T-helper 1 cell (primary cell): ENCODE measurements at regions not wholly inside any gene's neighbourhood (a gene's known extent, or its start where the extent isn't known, plus 50 kb on each side); places are given as distances from the start of the nearest gene placed in this dataset.

Source experiments
- DNase-seq, 5 donors: peaks; one replicate each; pipeline ENCODE4 v3.0.0-alpha.2; 2012 to 2020

GRCh38 chr12:19021646-19022045 lies 107.9 kb upstream of the PLEKHA5 start:
- no peak for DNase-seq

GRCh38 chr12:19025582-19025981 lies 104.0 kb upstream of the PLEKHA5 start:
- DNase-seq, result no peak

- no peak for DNase-seq
Measured at GRCh38 chr12:19026034-19026433, 103.5 kb upstream of the PLEKHA5 start.

- DNase-seq, result no peak
Measured at GRCh38 chr12:19026614-19027488, 102.7 kb upstream of the PLEKHA5 start.

- DNase-seq, result no peak
Measured at GRCh38 chr12:19030180-19030579, 99.4 kb upstream of the PLEKHA5 start.

GRCh38 chr12:19030603-19031002 lies 98.9 kb upstream of the PLEKHA5 start:
- DNase-seq, result no peak

- no peak for DNase-seq
Measured at GRCh38 chr12:19031032-19031431, 98.5 kb upstream of the PLEKHA5 start.

- DNase-seq, result no peak
Measured at GRCh38 chr12:19032826-19033225, 96.7 kb upstream of the PLEKHA5 start.

GRCh38 chr12:19033244-19033643 lies 96.3 kb upstream of the PLEKHA5 start:
- no peak for DNase-seq

GRCh38 chr12:19034937-19035336 lies 94.6 kb upstream of the PLEKHA5 start:
- DNase-seq, result no peak

GRCh38 chr12:19035536-19035935 lies 94.0 kb upstream of the PLEKHA5 start:
- DNase-seq, result no peak

GRCh38 chr12:19036673-19037357 lies 92.7 kb upstream of the PLEKHA5 start:
- DNase-seq, result no peak

GRCh38 chr12:19038209-19038608 lies 91.3 kb upstream of the PLEKHA5 start:
- DNase-seq, result no peak

- no peak for DNase-seq
Measured at GRCh38 chr12:19039515-19039914, 90.0 kb upstream of the PLEKHA5 start.

GRCh38 chr12:19042221-19042620 lies 87.3 kb upstream of the PLEKHA5 start:
- DNase-seq, result no peak

- DNase-seq, result no peak
Measured at GRCh38 chr12:19044430-19044829, 85.1 kb upstream of the PLEKHA5 start.

- DNase-seq, result no peak
Measured at GRCh38 chr12:19044891-19045290, 84.6 kb upstream of the PLEKHA5 start.

GRCh38 chr12:19045426-19045825 lies 84.1 kb upstream of the PLEKHA5 start:
- no peak for DNase-seq

- no peak for DNase-seq
Measured at GRCh38 chr12:19048943-19049342, 80.6 kb upstream of the PLEKHA5 start.

GRCh38 chr12:19052689-19053088 lies 76.8 kb upstream of the PLEKHA5 start:
- DNase-seq, result no peak

GRCh38 chr12:19053218-19053617 lies 76.3 kb upstream of the PLEKHA5 start:
- DNase-seq, result no peak

GRCh38 chr12:19054035-19054434 lies 75.5 kb upstream of the PLEKHA5 start:
- no peak for DNase-seq

- DNase-seq, result no peak
Measured at GRCh38 chr12:19055589-19055988, 73.9 kb upstream of the PLEKHA5 start.
